A549 (cell line): ENCODE measurements at regions not wholly inside any gene's neighbourhood (a gene's known extent, or its start where the extent isn't known, plus 50 kb on each side); places are given as distances from the start of the nearest gene placed in this dataset.
"Not testable (repeated sequence)": the region's sequence is repeated elsewhere in the genome, so short reads cannot be mapped to it uniquely, and the experiment has no call there.

Experiments
- ATAC-seq, 2 experiments: fragments of 200-7000 bp in 1 of 2; fragments of >200 bp in 1 of 2; cut with Nextera tagmentation in 1 of 2; cut with Tn5 transposase in 1 of 2; 3 replicates each; pipeline versions ENCODE4 v1.8.0 to v1.9.1; 2018 to 2020; ENCODE audit warnings: mild to moderate bottlenecking in 1 of 2, moderate library complexity in 1 of 2
- CTCF ChIA-PET: fragments of 300-600 bp; sonication (Branson Sonifier 250); formaldehyde crosslinking; extraction: SDS; loops from one replicate; lab custom pipeline; 2021; ENCODE audit warnings: antibody characterized with exemption, inconsistent platforms; lab: Yijun Ruan, JAX
- POLR2A ChIA-PET: fragments of 350-600 bp; formaldehyde crosslinking; extraction: SDS; loops from one replicate; lab custom pipeline; 2021; ENCODE audit warnings: antibody characterized with exemption, inconsistent platforms; lab: Yijun Ruan, JAX
- DNase-seq, 2 experiments: peaks; one replicate each; pipeline versions ENCODE4 v3.0.0 to v3.0.0-alpha.2; 2011 to 2016; ENCODE audit warnings: low read depth in 1 of 2, low spot score in 1 of 2
- FAIRE-seq: peaks from 2 replicates; lab custom pipeline; 2011; peaks lifted over from hg19 to GRCh38; lab: Jason Lieb, UNC
- H3K27ac ChIP-seq, 2 experiments: fragments of >200 bp; sonication (Bioruptor Twin); formaldehyde crosslinking; 3 replicates each; pipeline ENCODE4 v1.5.1; 2016 to 2017
- H3K4me1 ChIP-seq: fragments of >200 bp; sonication (Bioruptor Twin); formaldehyde crosslinking; 3 replicates; pipeline ENCODE4 v1.6.1; 2016
- H3K4me2 ChIP-seq: fragments of >200 bp; sonication (Bioruptor Twin); formaldehyde crosslinking; 3 replicates; pipeline ENCODE4 v1.6.1; 2016
- H3K4me3 ChIP-seq: fragments of >200 bp; sonication (Bioruptor Twin); formaldehyde crosslinking; 3 replicates; pipeline ENCODE4 v1.5.1; 2016
- H3K9me3 ChIP-seq: fragments of >200 bp; sonication (Bioruptor Twin); formaldehyde crosslinking; 3 replicates; pipeline ENCODE4 v1.6.1; 2016
- BHLHE40 ChIP-seq: IDR thresholded peaks from 2 replicates; pipeline ENCODE4 v1.6.1; 2012; ENCODE audit warnings: low read depth, low read length, inconsistent platforms
- ESRRA ChIP-seq: fragments of 150-350 bp; IDR thresholded peaks from 2 replicates; pipeline ENCODE4 v1.6.1; 2014; ENCODE audit warnings: mild to moderate bottlenecking, low read length, borderline replicate concordance
- FOXS1 ChIP-seq: fragments of 250-450 bp; sonication (Bioruptor Pico); IDR thresholded peaks from 2 replicates; pipeline ENCODE4 v1.5.0; 2020; ENCODE audit warnings: mild to moderate bottlenecking, moderate library complexity
- HOXA7 ChIP-seq: fragments of 250-450 bp; sonication (Bioruptor Pico); IDR thresholded peaks from 2 replicates; pipeline ENCODE4 v1.5.0; 2020; ENCODE audit warnings: mild to moderate bottlenecking, moderate library complexity
- HOXB5 ChIP-seq: fragments of 250-450 bp; sonication (Bioruptor Pico); IDR thresholded peaks from 2 replicates; pipeline ENCODE4 v1.5.0; 2020; ENCODE audit warnings: mild to moderate bottlenecking, moderate library complexity
- JUN ChIP-seq, 2 experiments: fragments of >200 bp; sonication (Bioruptor Twin); formaldehyde crosslinking; IDR thresholded peaks; 2 replicates in 1 of 2; 3 replicates in 1 of 2; pipeline ENCODE4 v1.6.1; 2016 to 2017
- MYC ChIP-seq: IDR thresholded peaks from 2 replicates; pipeline ENCODE4 v1.6.1; 2012; ENCODE audit warnings: mild to moderate bottlenecking, inconsistent platforms, low read length, improper control_type of control experiment, borderline replicate concordance
- NPAS2 ChIP-seq: fragments of 250-450 bp; sonication (Bioruptor Pico); IDR thresholded peaks from 2 replicates; pipeline ENCODE4 v1.8.0; 2022; ENCODE audit warnings: mild to moderate bottlenecking, moderate library complexity, borderline replicate concordance
- POLR2AphosphoS2 ChIP-seq: conservative IDR thresholded peaks from 2 replicates; pipeline ENCODE4 v1.6.1; 2012; ENCODE audit warnings: low read length, improper control_type of control experiment, inconsistent platforms
- RARB ChIP-seq: fragments of 250-450 bp; sonication (Bioruptor Pico); IDR thresholded peaks from 2 replicates; pipeline ENCODE4 v1.8.0; 2021; ENCODE audit warnings: mild to moderate bottlenecking, moderate library complexity
- RFX5 ChIP-seq: fragments of 450-650 bp; IDR thresholded peaks from 2 replicates; pipeline ENCODE4 v1.7.1; 2014; ENCODE audit warnings: antibody characterized with exemption, mild to moderate bottlenecking, moderate library complexity
- RNF2 ChIP-seq: fragments of 200-600 bp; sonication (generic); IDR thresholded peaks from 2 replicates; pipeline ENCODE4 v1.6.1; 2016; ENCODE audit warnings: low read depth, mild to moderate bottlenecking, antibody characterized with exemption, moderate library complexity, borderline replicate concordance
- TFCP2L1 ChIP-seq: fragments of 250-450 bp; sonication (Bioruptor Pico); IDR thresholded peaks from 2 replicates; pipeline ENCODE4 v1.5.0; 2021; ENCODE audit warnings: mild to moderate bottlenecking
- ZNF302 ChIP-seq: fragments of 250-450 bp; sonication (Bioruptor Pico); IDR thresholded peaks from 2 replicates; pipeline ENCODE4 v1.9.0; 2021; ENCODE audit warnings: inconsistent platforms, mild to moderate bottlenecking, moderate library complexity
- whole genome bisulfite sequencing: methylation state at CpG from one replicate; pipeline ENCODE4 v1.1.6; 2017; ENCODE audit errors: missing lambda C conversion rate; 5-methylcytosine and 5-hydroxymethylcytosine counted together
- TF ChIP-seq, protein P1 (sequence below): fragments of >200 bp; sonication (Bioruptor Twin); formaldehyde crosslinking; IDR thresholded peaks from 3 replicates; pipeline ENCODE4 v1.6.1; 2016
- TF ChIP-seq, protein P2 (sequence below): fragments of 200-600 bp; sonication (generic); IDR thresholded peaks from 2 replicates; pipeline ENCODE4 v1.6.1; 2016; ENCODE audit warnings: antibody characterized with exemption, mild to moderate bottlenecking, moderate library complexity
- TF ChIP-seq, protein P3 (sequence below): fragments of >200 bp; sonication (Bioruptor Twin); formaldehyde crosslinking; IDR thresholded peaks from 3 replicates; pipeline ENCODE4 v1.5.1; 2016
- TF ChIP-seq, protein P4 (sequence below): fragments of 250-450 bp; sonication (Bioruptor Pico); IDR thresholded peaks from 2 replicates; pipeline ENCODE4 v1.5.0; 2021; ENCODE audit warnings: mild to moderate bottlenecking, moderate library complexity, borderline replicate concordance

DNA sequence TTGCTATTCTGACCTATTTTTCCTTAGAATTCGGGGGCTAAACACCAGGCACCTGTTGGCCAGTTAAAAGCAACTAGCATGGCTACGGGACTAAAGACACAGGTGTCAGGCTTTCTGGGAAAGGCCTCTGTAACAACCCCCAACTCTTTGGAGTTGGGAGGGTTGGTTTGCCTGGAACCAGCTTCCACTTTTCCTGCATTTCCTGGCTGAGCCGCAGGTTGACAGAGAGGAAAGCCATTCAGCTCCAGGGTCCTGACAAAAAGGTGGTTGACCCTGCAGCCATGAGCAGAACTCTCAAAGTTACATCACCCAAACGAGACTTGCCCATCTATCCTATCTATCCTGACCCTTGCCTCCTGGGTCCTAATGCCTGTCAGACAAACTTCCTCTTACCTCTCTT, 375.4 kb upstream of the SFSWAP start:
- no peaks in the 10 kb centered on the region for H3K4me1 ChIP-seq
- H3K4me3 ChIP-seq, result no peak overlapping the region
- TF ChIP-seq BHLHE40, result no peak
- no peak for TF ChIP-seq RARB (CRISPR knock-in tag)
- no peak for TF ChIP-seq FOXS1 (CRISPR knock-in tag)
- no peak for TF ChIP-seq RFX5
- TF ChIP-seq, protein P1, sequence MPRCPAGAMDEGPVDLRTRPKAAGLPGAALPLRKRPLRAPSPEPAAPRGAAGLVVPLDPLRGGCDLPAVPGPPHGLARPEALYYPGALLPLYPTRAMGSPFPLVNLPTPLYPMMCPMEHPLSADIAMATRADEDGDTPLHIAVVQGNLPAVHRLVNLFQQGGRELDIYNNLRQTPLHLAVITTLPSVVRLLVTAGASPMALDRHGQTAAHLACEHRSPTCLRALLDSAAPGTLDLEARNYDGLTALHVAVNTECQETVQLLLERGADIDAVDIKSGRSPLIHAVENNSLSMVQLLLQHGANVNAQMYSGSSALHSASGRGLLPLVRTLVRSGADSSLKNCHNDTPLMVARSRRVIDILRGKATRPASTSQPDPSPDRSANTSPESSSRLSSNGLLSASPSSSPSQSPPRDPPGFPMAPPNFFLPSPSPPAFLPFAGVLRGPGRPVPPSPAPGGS, result no peak
- no peak for TF ChIP-seq JUN (IDR thresholded peaks at IDR 0.05)
- TF ChIP-seq, protein P2, sequence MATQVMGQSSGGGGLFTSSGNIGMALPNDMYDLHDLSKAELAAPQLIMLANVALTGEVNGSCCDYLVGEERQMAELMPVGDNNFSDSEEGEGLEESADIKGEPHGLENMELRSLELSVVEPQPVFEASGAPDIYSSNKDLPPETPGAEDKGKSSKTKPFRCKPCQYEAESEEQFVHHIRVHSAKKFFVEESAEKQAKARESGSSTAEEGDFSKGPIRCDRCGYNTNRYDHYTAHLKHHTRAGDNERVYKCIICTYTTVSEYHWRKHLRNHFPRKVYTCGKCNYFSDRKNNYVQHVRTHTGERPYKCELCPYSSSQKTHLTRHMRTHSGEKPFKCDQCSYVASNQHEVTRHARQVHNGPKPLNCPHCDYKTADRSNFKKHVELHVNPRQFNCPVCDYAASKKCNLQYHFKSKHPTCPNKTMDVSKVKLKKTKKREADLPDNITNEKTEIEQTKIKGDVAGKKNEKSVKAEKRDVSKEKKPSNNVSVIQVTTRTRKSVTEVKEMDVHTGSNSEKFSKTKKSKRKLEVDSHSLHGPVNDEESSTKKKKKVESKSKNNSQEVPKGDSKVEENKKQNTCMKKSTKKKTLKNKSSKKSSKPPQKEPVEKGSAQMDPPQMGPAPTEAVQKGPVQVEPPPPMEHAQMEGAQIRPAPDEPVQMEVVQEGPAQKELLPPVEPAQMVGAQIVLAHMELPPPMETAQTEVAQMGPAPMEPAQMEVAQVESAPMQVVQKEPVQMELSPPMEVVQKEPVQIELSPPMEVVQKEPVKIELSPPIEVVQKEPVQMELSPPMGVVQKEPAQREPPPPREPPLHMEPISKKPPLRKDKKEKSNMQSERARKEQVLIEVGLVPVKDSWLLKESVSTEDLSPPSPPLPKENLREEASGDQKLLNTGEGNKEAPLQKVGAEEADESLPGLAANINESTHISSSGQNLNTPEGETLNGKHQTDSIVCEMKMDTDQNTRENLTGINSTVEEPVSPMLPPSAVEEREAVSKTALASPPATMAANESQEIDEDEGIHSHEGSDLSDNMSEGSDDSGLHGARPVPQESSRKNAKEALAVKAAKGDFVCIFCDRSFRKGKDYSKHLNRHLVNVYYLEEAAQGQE, result no peak
- TF ChIP-seq POLR2AphosphoS2, result no peak
- no peak for TF ChIP-seq ZNF302 (CRISPR knock-in tag)
- no peak for TF ChIP-seq NPAS2 (CRISPR knock-in tag)
- no peak for TF ChIP-seq HOXA7 (CRISPR knock-in tag)
- no peak for TF ChIP-seq TFCP2L1 (CRISPR knock-in tag)
- TF ChIP-seq, protein P3, sequence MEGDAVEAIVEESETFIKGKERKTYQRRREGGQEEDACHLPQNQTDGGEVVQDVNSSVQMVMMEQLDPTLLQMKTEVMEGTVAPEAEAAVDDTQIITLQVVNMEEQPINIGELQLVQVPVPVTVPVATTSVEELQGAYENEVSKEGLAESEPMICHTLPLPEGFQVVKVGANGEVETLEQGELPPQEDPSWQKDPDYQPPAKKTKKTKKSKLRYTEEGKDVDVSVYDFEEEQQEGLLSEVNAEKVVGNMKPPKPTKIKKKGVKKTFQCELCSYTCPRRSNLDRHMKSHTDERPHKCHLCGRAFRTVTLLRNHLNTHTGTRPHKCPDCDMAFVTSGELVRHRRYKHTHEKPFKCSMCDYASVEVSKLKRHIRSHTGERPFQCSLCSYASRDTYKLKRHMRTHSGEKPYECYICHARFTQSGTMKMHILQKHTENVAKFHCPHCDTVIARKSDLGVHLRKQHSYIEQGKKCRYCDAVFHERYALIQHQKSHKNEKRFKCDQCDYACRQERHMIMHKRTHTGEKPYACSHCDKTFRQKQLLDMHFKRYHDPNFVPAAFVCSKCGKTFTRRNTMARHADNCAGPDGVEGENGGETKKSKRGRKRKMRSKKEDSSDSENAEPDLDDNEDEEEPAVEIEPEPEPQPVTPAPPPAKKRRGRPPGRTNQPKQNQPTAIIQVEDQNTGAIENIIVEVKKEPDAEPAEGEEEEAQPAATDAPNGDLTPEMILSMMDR, result no peak
- no peak for TF ChIP-seq HOXB5
- TF ChIP-seq MYC, result no peak
- TF ChIP-seq, protein P4, sequence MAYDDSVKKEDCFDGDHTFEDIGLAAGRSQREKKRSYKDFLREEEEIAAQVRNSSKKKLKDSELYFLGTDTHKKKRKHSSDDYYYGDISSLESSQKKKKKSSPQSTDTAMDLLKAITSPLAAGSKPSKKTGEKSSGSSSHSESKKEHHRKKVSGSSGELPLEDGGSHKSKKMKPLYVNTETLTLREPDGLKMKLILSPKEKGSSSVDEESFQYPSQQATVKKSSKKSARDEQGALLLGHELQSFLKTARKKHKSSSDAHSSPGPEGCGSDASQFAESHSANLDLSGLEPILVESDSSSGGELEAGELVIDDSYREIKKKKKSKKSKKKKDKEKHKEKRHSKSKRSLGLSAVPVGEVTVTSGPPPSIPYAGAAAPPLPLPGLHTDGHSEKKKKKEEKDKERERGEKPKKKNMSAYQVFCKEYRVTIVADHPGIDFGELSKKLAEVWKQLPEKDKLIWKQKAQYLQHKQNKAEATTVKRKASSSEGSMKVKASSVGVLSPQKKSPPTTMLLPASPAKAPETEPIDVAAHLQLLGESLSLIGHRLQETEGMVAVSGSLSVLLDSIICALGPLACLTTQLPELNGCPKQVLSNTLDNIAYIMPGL (CRISPR knock-in tag), result no peak
- TF ChIP-seq ESRRA, result no peak
- TF ChIP-seq RNF2, result no peak
- no peak overlapping the region for H3K4me2 ChIP-seq
- no peaks in the 10 kb centered on the region for H3K9me3 ChIP-seq
- H3K27ac ChIP-seq, result no peak overlapping the region
- ChIA-PET CTCF (no interaction called here), POLR2A (no interaction called here)
- FAIRE-seq (no peak), ATAC-seq (no peak), DNase-seq (no peak)
- 35% methylated on average over 4 of the region's 4 CpGs for WGBS

DNA sequence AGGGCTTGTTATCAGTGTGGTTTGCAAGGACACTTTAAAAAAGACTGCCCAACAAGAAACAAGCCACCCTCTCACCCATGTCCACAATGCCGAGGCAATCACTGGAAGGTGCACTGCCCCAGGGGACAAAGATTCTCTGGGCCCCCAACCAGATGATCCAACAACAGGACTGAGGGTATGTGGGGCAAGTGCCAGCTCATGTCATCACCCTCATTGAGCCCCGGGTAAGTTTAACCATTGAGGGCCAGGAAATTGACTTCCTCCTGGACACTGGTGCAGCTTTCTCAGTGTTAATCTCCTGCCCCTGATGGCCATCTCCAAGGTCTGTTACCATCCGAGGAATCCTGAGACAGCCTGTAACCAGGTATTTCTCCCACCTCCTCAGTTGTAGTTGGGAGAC, 373.0 kb upstream of the SFSWAP start:
- POLR2A ChIA-PET, result not testable (repeated sequence)

More for the DNA sequence above, 373.0 kb upstream of the SFSWAP start:
- H3K4me3 ChIP-seq, H3K9me3 ChIP-seq, H3K4me1 ChIP-seq, FAIRE-seq, CTCF ChIA-PET, DNase-seq, ATAC-seq, H3K4me2 ChIP-seq, H3K27ac ChIP-seq: not testable (repeated sequence)
- WGBS, result 34% methylated on average over 3 of the region's 3 CpGs
